Cerebellar cortex (tissue), 1 donor: ENCODE measurements at regions not wholly inside any gene's neighbourhood (a gene's known extent, or its start where the extent isn't known, plus 50 kb on each side); places are given as distances from the start of the nearest gene placed in this dataset.

Experiments
- DNase-seq: peaks from one replicate; pipeline ENCODE4 v3.0.0-alpha.2; 2015; ENCODE audit warnings: low spot score

- no peak for DNase-seq
These were observed 497.8 kb downstream of the HS3ST4 start for GRCh38 chr16:26189536-26189935.

- no peak for DNase-seq
These were observed 502.8 kb downstream of the HS3ST4 start for GRCh38 chr16:26194526-26194925.

- DNase-seq = no peak
These were observed 503.5 kb downstream of the HS3ST4 start for GRCh38 chr16:26195225-26195624.

- peak; percentile 80 for DNase-seq
These were observed 504.6 kb downstream of the HS3ST4 start for GRCh38 chr16:26196310-26196709.

GRCh38 chr16:26196802-26197201 lies 505.0 kb downstream of the HS3ST4 start:
- no peak for DNase-seq

GRCh38 chr16:26197707-26198106 lies 505.9 kb downstream of the HS3ST4 start:
- DNase-seq = peak; percentile 8

GRCh38 chr16:26198221-26198620 lies 506.5 kb downstream of the HS3ST4 start:
- DNase-seq = no peak

- no peak for DNase-seq
These were observed 512.4 kb downstream of the HS3ST4 start for GRCh38 chr16:26204138-26204537.

- DNase-seq = no peak
These were observed 519.8 kb downstream of the HS3ST4 start for GRCh38 chr16:26211542-26211941.

GRCh38 chr16:26212599-26212998 lies 520.8 kb downstream of the HS3ST4 start:
- peak; percentile 7 for DNase-seq

- DNase-seq = no peak
These were observed 522.9 kb downstream of the HS3ST4 start for GRCh38 chr16:26214581-26215174.

- no peak for DNase-seq
These were observed 529.1 kb downstream of the HS3ST4 start for GRCh38 chr16:26220894-26221293.

- DNase-seq = no peak
These were observed 539.9 kb downstream of the HS3ST4 start for GRCh38 chr16:26231647-26232046.

GRCh38 chr16:26240807-26241206 lies 549.0 kb downstream of the HS3ST4 start:
- no peak for DNase-seq

- no peak for DNase-seq
These were observed 555.3 kb downstream of the HS3ST4 start for GRCh38 chr16:26247063-26247462.

GRCh38 chr16:26252598-26252997 lies 560.8 kb downstream of the HS3ST4 start:
- no peak for DNase-seq

GRCh38 chr16:26261621-26262020 lies 569.9 kb downstream of the HS3ST4 start:
- DNase-seq = peak; percentile 68

- DNase-seq = no peak
These were observed 571.6 kb downstream of the HS3ST4 start for GRCh38 chr16:26263406-26263805.

- DNase-seq = no peak
These were observed 575.9 kb downstream of the HS3ST4 start for GRCh38 chr16:26267641-26268040.

GRCh38 chr16:26269673-26270072 lies 577.9 kb downstream of the HS3ST4 start:
- DNase-seq = no peak

- no peak for DNase-seq
These were observed 581.8 kb downstream of the HS3ST4 start for GRCh38 chr16:26273607-26274006.

- no peak for DNase-seq
These were observed 583.3 kb downstream of the HS3ST4 start for GRCh38 chr16:26275021-26275590.

- DNase-seq = no peak
These were observed 584.5 kb downstream of the HS3ST4 start for GRCh38 chr16:26276289-26276688.
